DLD1 (cell line): ENCODE measurements at regions not wholly inside any gene's neighbourhood (a gene's known extent, or its start where the extent isn't known, plus 50 kb on each side); places are given as distances from the start of the nearest gene placed in this dataset.

ENCODE experiments used
- in situ Hi-C: cut with HindIII; loops from 2 replicates; pipeline ENCODE4 v1.10.0; 2017; ENCODE audit warnings: low sequenced_read_pairs

GRCh38 chr12:124389138-124389724 lies 94.3 kb downstream of the RFLNA start:
- in situ Hi-C loops = no loop called here

GRCh38 chr12:124388679-124389137 lies 93.8 kb downstream of the RFLNA start:
- in situ Hi-C loops = no loop called here

GRCh38 chr12:124388038-124388671 lies 93.3 kb downstream of the RFLNA start:
- in situ Hi-C loops = no loop called here

- in situ Hi-C loops = no loop called here
Observed at GRCh38 chr12:124387528-124387911, 92.6 kb downstream of the RFLNA start.

GRCh38 chr12:124386661-124387527 lies 92.0 kb downstream of the RFLNA start:
- in situ Hi-C loops = no loop called here

- in situ Hi-C loops = no loop called here
Observed at GRCh38 chr12:124386059-124386458, 91.2 kb downstream of the RFLNA start.

- in situ Hi-C loops = no loop called here
Observed at GRCh38 chr12:124385219-124385969, 90.5 kb downstream of the RFLNA start.

GRCh38 chr12:124384299-124384894 lies 89.5 kb downstream of the RFLNA start:
- in situ Hi-C loops = no loop called here

GRCh38 chr12:124383028-124383427 lies 88.1 kb downstream of the RFLNA start:
- in situ Hi-C loops = no loop called here

- in situ Hi-C loops = no loop called here
Observed at GRCh38 chr12:124381456-124382296, 86.8 kb downstream of the RFLNA start.

GRCh38 chr12:124380796-124381455 lies 86.0 kb downstream of the RFLNA start:
- in situ Hi-C loops = no loop called here

GRCh38 chr12:124379938-124380754 lies 85.3 kb downstream of the RFLNA start:
- in situ Hi-C loops = no loop called here

- in situ Hi-C loops = no loop called here
Observed at GRCh38 chr12:124379379-124379937, 84.6 kb downstream of the RFLNA start.

- in situ Hi-C loops = no loop called here
Observed at GRCh38 chr12:124378926-124379325, 84.0 kb downstream of the RFLNA start.

GRCh38 chr12:124377981-124378509 lies 83.2 kb downstream of the RFLNA start:
- in situ Hi-C loops = no loop called here

GRCh38 chr12:124376435-124376834 lies 81.5 kb downstream of the RFLNA start:
- in situ Hi-C loops = no loop called here

GRCh38 chr12:124375789-124376175 lies 80.9 kb downstream of the RFLNA start:
- in situ Hi-C loops = no loop called here
